ENCODE measurements at regions not wholly inside any gene's neighbourhood (a gene's known extent, or its start where the extent isn't known, plus 50 kb on each side); places are given as distances from the start of the nearest gene placed in this dataset.

DNA sequence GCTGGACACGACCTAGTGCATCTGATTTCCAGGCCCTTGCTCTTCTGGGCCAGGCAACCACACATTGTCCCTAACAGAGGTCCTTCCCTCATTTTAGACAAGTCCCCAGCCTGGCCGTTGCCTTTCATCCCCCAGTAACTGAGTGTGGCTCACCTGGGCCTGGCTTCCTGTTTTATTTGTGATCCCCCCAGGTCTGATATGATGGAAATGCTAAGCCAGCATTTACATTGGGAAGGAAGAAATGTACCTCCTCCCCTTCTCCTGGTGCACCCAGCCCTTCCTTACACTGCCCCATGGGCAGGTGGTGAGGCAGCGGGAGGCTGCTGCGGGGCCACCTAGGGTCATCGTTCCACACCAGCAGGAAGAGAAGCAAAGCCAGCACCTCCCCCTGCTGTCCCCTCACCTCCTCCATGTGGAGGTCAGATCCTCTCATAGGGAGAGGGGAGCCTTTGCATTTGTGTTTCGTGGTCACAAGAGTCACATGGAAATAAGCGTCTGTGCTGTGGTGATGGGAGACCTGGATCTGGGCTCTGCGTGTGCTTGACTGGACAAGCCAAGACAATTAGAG lies 108.8 kb downstream of the GLRX3 start:
- no peak overlapping the region for H3K4me3 ChIP-seq (ENCODE audit: low read depth, low read length)
- TF ChIP-seq, protein P1, sequence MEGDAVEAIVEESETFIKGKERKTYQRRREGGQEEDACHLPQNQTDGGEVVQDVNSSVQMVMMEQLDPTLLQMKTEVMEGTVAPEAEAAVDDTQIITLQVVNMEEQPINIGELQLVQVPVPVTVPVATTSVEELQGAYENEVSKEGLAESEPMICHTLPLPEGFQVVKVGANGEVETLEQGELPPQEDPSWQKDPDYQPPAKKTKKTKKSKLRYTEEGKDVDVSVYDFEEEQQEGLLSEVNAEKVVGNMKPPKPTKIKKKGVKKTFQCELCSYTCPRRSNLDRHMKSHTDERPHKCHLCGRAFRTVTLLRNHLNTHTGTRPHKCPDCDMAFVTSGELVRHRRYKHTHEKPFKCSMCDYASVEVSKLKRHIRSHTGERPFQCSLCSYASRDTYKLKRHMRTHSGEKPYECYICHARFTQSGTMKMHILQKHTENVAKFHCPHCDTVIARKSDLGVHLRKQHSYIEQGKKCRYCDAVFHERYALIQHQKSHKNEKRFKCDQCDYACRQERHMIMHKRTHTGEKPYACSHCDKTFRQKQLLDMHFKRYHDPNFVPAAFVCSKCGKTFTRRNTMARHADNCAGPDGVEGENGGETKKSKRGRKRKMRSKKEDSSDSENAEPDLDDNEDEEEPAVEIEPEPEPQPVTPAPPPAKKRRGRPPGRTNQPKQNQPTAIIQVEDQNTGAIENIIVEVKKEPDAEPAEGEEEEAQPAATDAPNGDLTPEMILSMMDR (conservative IDR thresholded peaks at IDR 0.05; ENCODE audit: low read depth, low read length): no peak
- DNase-seq (ENCODE audit: low read depth): no peak

DNA sequence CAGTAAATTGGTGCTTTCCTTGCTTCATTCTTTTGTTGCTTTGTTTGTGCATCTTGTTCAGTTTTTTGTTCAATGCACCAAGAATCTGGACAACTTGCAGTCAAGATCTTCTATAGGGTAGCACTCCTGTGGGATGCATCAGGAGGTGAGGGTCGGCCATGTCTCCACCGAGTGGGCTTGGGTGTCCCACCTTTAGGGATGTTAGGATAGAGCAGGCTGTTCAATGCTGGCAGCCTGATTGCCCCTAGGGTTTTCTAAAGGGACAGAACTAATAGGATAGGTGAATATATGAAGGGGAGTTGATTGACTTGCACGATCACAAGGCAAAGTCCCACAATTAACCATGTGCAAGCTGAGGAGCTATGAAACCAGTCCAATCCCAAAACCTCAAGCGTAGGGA lies 109.9 kb downstream of the GLRX3 start:
- TF ChIP-seq, protein P1 (conservative IDR thresholded peaks at IDR 0.05; ENCODE audit: low read depth, low read length): no peak
- H3K4me3 ChIP-seq (ENCODE audit: low read depth, low read length): no peak overlapping the region
- no peak for DNase-seq (ENCODE audit: low read depth)

DNA sequence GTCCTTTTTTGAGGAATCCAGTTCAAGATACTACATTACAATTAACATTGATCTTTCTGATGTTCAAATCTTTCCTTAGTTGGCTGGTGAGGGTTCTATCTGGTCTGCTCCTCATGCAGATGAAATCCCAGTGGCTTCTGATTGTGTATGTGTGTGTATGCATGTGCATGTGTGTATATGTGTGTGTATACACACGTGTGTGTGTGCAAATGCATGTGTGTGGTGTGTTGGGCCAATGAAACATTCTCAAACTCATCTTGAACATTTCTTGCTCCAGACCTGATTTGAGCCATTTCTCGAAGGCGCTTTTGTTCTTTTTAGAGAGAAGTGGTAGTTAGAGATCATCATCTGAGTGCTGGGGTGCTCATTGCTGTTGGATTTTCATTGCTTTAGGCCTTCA lies 113.9 kb downstream of the GLRX3 start:
- H3K4me3 ChIP-seq (ENCODE audit: low read depth, low read length): no peak overlapping the region
- TF ChIP-seq, protein P1 (conservative IDR thresholded peaks at IDR 0.05; ENCODE audit: low read depth, low read length): no peak
- DNase-seq (ENCODE audit: low read depth): no peak

DNA sequence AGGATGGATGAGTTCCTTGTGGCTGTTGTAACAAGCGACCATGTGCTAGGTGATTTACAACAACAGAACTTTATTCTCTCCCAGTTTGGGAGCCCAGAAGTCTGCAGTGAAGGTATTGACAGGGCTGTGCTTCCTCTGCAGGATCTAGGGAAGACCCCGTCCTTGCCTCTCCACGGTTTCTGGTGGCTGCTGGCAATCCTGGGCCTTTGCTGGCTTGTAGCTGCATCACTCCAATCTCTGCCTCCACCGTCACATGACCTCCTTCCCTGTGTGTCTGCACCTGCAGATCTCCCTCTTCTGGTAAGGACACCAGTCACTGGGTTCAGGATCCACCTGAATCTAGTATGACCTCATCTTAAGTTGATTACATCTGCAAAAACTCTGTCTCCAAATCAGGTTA lies 115.6 kb downstream of the GLRX3 start:
- no peak overlapping the region for H3K4me3 ChIP-seq (ENCODE audit: low read depth, low read length)
- TF ChIP-seq, protein P1 (conservative IDR thresholded peaks at IDR 0.05; ENCODE audit: low read depth, low read length): no peak
- DNase-seq (ENCODE audit: low read depth): no peak

DNA sequence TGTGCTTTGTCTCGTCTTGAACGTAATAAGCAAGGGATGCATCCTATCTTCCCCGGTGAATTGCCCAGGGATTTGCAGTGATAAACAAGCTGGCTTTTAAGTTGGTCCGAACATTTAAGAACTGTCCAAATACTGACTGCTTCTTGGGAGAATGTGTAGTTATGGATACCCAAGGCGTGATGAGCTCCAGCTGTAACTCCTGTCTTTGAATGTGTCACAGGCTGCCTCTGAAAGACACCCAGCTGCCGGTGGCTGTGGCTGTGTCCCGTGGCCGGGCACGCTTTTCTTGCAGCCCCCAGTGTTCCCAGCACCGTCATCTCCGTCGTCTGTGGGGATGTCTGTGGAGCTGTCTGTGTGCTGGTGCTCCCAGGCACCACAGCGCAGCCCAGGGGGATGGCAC lies 118.1 kb downstream of the GLRX3 start:
- no peak overlapping the region for H3K4me3 ChIP-seq (ENCODE audit: low read depth, low read length)
- DNase-seq (ENCODE audit: low read depth): no peak
- TF ChIP-seq, protein P1 (conservative IDR thresholded peaks at IDR 0.05; ENCODE audit: low read depth, low read length): no peak

DNA sequence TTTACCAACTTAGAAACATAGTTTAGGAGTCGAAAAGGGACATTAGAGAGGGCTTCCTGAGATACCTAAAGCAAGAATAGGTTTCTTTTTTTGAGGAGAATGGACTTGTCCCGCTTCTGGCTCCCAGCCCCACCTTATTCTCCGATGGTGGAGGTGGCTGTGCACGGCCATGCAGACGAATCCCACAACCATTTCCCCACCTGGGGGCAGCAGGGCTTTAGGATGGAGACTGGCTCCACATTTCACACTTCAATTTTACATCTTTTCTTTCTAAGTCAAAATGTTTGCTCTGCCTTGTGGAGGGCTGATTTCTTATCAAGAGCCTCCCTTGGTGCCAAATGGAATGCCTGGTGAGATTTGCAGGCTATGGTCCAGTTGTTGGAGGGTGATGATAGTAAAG lies 118.5 kb downstream of the GLRX3 start:
- no peak overlapping the region for H3K4me3 ChIP-seq (ENCODE audit: low read depth, low read length)
- TF ChIP-seq, protein P1 (conservative IDR thresholded peaks at IDR 0.05; ENCODE audit: low read depth, low read length): no peak
- DNase-seq (ENCODE audit: low read depth): no peak

DNA sequence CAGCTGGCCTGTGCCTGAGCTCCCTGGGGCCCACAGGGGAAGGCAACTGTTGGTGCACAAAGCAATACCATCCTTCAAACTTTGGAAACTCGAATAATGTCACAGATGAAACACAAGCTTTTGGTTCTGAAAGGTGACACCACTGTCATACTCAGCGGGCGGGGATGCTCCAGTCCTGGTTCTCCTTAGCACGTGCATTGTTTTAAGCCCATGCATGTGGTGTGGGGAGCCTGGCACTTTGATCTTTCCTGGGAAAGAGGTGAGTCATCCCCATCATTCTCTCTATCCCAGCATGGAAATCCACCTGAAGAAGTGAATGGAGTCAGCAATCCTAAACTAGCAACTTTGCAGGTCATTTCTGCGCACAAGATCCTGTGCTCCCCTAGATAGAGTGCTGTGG lies 119.6 kb downstream of the GLRX3 start:
- no peak for DNase-seq (ENCODE audit: low read depth)
- no peak overlapping the region for H3K4me3 ChIP-seq (ENCODE audit: low read depth, low read length)
- TF ChIP-seq, protein P1 (conservative IDR thresholded peaks at IDR 0.05; ENCODE audit: low read depth, low read length): no peak

Measured in epithelial cell of proximal tubule (primary cell).